ENCODE measurements at regions not wholly inside any gene's neighbourhood (a gene's known extent, or its start where the extent isn't known, plus 50 kb on each side); places are given as distances from the start of the nearest gene placed in this dataset.

DNA sequence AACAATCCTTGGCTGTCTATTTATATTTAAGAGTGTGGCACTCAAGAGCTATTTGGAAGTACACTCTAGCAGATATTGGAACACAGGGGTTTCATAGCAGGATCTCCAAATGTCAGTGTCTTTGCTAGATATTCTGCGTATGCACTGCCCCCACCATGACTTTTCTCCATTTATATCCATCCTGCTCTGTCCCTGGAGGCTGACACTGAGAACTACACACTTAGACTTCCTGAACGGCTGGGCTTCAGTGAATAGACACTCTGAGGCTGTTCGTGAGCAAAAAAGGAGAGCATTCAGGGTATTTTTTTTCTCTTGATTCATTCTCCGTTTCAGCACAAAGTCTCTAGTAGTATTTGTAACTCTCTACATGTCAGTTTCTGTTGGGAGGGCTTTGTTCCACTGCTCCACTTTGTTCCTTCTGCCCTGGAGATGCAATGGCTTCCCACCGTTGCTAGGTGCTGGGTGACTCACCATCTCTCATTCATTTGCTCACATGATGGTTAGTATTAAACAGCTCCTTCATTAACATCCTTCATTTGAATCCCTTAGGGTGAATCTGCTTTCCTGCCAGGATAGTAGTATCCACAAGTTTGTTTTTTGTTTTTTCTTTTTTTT, 155.9 kb upstream of the SLC13A1 start (continued):
- TF ChIP-seq, protein P1, sequence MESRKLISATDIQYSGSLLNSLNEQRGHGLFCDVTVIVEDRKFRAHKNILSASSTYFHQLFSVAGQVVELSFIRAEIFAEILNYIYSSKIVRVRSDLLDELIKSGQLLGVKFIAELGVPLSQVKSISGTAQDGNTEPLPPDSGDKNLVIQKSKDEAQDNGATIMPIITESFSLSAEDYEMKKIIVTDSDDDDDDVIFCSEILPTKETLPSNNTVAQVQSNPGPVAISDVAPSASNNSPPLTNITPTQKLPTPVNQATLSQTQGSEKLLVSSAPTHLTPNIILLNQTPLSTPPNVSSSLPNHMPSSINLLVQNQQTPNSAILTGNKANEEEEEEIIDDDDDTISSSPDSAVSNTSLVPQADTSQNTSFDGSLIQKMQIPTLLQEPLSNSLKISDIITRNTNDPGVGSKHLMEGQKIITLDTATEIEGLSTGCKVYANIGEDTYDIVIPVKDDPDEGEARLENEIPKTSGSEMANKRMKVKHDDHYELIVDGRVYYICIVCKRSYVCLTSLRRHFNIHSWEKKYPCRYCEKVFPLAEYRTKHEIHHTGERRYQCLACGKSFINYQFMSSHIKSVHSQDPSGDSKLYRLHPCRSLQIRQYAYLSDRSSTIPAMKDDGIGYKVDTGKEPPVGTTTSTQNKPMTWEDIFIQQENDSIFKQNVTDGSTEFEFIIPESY (IDR thresholded peaks at IDR 0.05), result no peak
- TF ChIP-seq, protein P2, sequence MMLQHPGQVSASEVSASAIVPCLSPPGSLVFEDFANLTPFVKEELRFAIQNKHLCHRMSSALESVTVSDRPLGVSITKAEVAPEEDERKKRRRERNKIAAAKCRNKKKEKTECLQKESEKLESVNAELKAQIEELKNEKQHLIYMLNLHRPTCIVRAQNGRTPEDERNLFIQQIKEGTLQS (IDR thresholded peaks at IDR 0.05), result no peak

DNA sequence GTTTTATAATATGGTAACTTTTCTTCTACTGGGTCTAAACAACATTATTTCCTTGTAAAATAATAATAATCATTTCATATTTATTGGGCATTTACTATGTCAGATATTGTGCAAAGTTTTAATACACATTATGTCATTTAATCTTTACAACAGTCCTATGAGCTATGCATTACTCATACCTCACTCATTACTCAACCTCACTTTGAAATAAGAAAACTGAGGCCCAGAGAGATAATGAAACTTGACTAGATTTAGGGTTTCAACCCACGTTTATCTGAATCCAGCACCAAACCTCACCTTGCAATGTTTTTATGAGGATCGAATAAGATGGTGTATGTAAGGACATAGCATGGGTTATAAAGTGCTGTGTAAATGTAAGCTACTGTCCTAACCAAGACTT, 153.2 kb upstream of the SLC13A1 start:
- WGBS, result 74% methylated on average over 2 of the region's 2 CpGs

DNA sequence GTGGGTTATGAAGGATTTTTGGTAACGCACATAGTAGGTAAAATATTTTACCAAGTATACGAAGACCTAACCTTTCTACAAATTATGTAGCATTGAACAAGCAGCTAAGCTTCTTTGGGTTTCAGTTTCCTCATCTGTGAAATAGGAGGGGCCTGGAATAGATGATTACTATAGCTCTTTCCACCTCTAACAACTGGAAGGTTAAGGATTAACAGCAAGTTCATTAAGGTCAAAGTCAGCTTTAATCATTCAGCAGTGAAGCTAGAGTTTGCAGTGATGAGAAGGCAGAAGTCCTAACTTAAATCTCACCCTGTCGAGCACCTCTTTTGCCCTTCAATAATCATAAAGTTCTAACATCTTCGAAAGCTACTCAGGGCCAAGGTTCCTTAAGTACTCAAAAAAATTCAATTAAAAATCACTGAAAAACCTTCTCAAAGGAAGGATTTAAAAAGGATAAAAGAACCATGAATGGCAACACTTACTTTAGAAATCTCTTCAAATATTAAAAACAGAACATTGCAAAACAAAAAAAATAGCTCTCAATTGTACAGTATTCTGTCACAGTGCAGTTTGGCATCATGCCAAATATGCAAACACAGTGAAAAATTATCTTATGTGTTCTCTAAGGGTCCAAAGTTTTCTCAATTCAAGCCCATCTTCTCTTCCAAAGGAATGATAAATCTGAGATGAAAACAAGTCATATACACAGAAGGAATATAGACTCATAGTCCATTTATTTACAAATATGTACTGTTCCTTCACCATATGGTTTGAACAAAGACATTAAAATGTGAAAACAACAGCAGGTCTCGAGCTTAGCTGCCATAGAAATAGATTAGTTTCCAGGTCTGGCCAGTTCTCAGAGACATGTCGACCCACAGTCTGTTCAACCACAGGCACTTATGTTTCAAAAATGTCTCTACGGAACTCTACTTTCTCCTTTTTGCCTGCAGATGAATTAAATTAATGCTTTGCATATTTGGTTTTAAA, 152.0 kb upstream of the SLC13A1 start:
- H3K9ac ChIP-seq (ENCODE audit: low read depth in 1 of 2, low read length in 2 of 2), result no peak overlapping the region
- no peaks in the 10 kb centered on the region for H3K27me3 ChIP-seq (ENCODE audit: control insufficient read depth in 4 of 4, insufficient read depth in 4 of 4, low read length in 3 of 4)
- H3K9me3 ChIP-seq (ENCODE audit: control insufficient read depth in 4 of 4, low read length in 3 of 4), result no peaks in the 10 kb centered on the region
- DNase-seq (ENCODE audit: low spot score), result no peak
- no peak overlapping the region for H3K27ac ChIP-seq (ENCODE audit: low read depth in 1 of 2, low read length in 2 of 2)
- no peaks in the 10 kb centered on the region for H3K4me1 ChIP-seq (ENCODE audit: control insufficient read depth in 4 of 4, insufficient read depth in 4 of 4, low read length in 3 of 4)
- H3K4me3 ChIP-seq (ENCODE audit: low read depth in 1 of 3, low read length in 3 of 3), result no peak overlapping the region
- no peaks in the 10 kb centered on the region for H3K36me3 ChIP-seq (ENCODE audit: control insufficient read depth in 4 of 4, insufficient read depth in 3 of 4, low read depth in 1 of 4, low read length in 3 of 4)
- 77% methylated on average over 7 of the region's 7 CpGs for WGBS
- no peak for TF ChIP-seq JUND (IDR thresholded peaks at IDR 0.05)
- TF ChIP-seq EGR1 (IDR thresholded peaks at IDR 0.05; ENCODE audit: low read depth in 2 of 2), result no peak
- TF ChIP-seq, protein P3, sequence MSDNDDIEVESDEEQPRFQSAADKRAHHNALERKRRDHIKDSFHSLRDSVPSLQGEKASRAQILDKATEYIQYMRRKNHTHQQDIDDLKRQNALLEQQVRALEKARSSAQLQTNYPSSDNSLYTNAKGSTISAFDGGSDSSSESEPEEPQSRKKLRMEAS (IDR thresholded peaks at IDR 0.05), result no peak
- TF ChIP-seq RXRA (IDR thresholded peaks at IDR 0.05), result no peak
- TF ChIP-seq, protein P4, sequence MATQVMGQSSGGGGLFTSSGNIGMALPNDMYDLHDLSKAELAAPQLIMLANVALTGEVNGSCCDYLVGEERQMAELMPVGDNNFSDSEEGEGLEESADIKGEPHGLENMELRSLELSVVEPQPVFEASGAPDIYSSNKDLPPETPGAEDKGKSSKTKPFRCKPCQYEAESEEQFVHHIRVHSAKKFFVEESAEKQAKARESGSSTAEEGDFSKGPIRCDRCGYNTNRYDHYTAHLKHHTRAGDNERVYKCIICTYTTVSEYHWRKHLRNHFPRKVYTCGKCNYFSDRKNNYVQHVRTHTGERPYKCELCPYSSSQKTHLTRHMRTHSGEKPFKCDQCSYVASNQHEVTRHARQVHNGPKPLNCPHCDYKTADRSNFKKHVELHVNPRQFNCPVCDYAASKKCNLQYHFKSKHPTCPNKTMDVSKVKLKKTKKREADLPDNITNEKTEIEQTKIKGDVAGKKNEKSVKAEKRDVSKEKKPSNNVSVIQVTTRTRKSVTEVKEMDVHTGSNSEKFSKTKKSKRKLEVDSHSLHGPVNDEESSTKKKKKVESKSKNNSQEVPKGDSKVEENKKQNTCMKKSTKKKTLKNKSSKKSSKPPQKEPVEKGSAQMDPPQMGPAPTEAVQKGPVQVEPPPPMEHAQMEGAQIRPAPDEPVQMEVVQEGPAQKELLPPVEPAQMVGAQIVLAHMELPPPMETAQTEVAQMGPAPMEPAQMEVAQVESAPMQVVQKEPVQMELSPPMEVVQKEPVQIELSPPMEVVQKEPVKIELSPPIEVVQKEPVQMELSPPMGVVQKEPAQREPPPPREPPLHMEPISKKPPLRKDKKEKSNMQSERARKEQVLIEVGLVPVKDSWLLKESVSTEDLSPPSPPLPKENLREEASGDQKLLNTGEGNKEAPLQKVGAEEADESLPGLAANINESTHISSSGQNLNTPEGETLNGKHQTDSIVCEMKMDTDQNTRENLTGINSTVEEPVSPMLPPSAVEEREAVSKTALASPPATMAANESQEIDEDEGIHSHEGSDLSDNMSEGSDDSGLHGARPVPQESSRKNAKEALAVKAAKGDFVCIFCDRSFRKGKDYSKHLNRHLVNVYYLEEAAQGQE (IDR thresholded peaks at IDR 0.05), result no peak
- no peak for TF ChIP-seq HNF4G (IDR thresholded peaks at IDR 0.05)
- TF ChIP-seq NR2F2 (IDR thresholded peaks at IDR 0.05), result no peak

More for the DNA sequence above, 153.2 kb upstream of the SLC13A1 start:
- H3K36me3 ChIP-seq (ENCODE audit: control insufficient read depth in 4 of 4, insufficient read depth in 3 of 4, low read depth in 1 of 4, low read length in 3 of 4), result no peaks in the 10 kb centered on the region
- H3K4me1 ChIP-seq (ENCODE audit: control insufficient read depth in 4 of 4, insufficient read depth in 4 of 4, low read length in 3 of 4), result no peaks in the 10 kb centered on the region
- no peaks in the 10 kb centered on the region for H3K9me3 ChIP-seq (ENCODE audit: control insufficient read depth in 4 of 4, low read length in 3 of 4)
- TF ChIP-seq HNF4A (conservative IDR thresholded peaks at IDR 0.05) (no peak), RXRA (IDR thresholded peaks at IDR 0.05) (no peak), HNF4G (IDR thresholded peaks at IDR 0.05) (no peak), TAF1 (conservative IDR thresholded peaks at IDR 0.05) (no peak), EGR1 (IDR thresholded peaks at IDR 0.05; ENCODE audit: low read depth in 2 of 2) (no peak), YY1 (IDR thresholded peaks at IDR 0.05) (no peak), GABPA (IDR thresholded peaks at IDR 0.05 in 1 of 2, conservative IDR thresholded peaks at IDR 0.05 in 1 of 2) (no peak), RAD21 (IDR thresholded peaks at IDR 0.05) (no peak), NR2F2 (IDR thresholded peaks at IDR 0.05) (no peak), FOXA2 (IDR thresholded peaks at IDR 0.05) (no peak), SP1 (IDR thresholded peaks at IDR 0.05) (no peak)
- TF ChIP-seq, protein P5, sequence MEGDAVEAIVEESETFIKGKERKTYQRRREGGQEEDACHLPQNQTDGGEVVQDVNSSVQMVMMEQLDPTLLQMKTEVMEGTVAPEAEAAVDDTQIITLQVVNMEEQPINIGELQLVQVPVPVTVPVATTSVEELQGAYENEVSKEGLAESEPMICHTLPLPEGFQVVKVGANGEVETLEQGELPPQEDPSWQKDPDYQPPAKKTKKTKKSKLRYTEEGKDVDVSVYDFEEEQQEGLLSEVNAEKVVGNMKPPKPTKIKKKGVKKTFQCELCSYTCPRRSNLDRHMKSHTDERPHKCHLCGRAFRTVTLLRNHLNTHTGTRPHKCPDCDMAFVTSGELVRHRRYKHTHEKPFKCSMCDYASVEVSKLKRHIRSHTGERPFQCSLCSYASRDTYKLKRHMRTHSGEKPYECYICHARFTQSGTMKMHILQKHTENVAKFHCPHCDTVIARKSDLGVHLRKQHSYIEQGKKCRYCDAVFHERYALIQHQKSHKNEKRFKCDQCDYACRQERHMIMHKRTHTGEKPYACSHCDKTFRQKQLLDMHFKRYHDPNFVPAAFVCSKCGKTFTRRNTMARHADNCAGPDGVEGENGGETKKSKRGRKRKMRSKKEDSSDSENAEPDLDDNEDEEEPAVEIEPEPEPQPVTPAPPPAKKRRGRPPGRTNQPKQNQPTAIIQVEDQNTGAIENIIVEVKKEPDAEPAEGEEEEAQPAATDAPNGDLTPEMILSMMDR (IDR thresholded peaks at IDR 0.05; ENCODE audit: low read depth, low read length, missing input control), result no peak
- TF ChIP-seq, protein P2 (IDR thresholded peaks at IDR 0.05), result no peak
- H3K9ac ChIP-seq (ENCODE audit: low read depth in 1 of 2, low read length in 2 of 2), result no peak overlapping the region
- DNase-seq (ENCODE audit: low spot score), result no peak
- no peak overlapping the region for H3K27ac ChIP-seq (ENCODE audit: low read depth in 1 of 2, low read length in 2 of 2)
- no peak overlapping the region for H3K4me3 ChIP-seq (ENCODE audit: low read depth in 1 of 3, low read length in 3 of 3)
- H3K27me3 ChIP-seq (ENCODE audit: control insufficient read depth in 4 of 4, insufficient read depth in 4 of 4, low read length in 3 of 4), result no peaks in the 10 kb centered on the region

All from liver (tissue), 8 donors.